OCI-LY1 (cell line): ENCODE measurements at regions not wholly inside any gene's neighbourhood (a gene's known extent, or its start where the extent isn't known, plus 50 kb on each side); places are given as distances from the start of the nearest gene placed in this dataset.

ENCODE experiments used
- H2AFZ ChIP-seq: fragments of 200-600 bp; sonication (generic), shearing (Covaris generic); 2 replicates; pipeline ENCODE4 v1.6.0; 2014; ENCODE audit warnings: antibody characterized with exemption, mild to moderate bottlenecking, low read length
- H3F3A ChIP-seq: fragments of 200-600 bp; sonication (generic), shearing (Covaris generic); 2 replicates; pipeline ENCODE4 v1.6.0; 2014; ENCODE audit warnings: mild to moderate bottlenecking, antibody characterized with exemption, low read length, moderate library complexity; ENCODE audit not compliant: insufficient read depth
- H3K27ac ChIP-seq: fragments of 200-600 bp; sonication (generic); 2 replicates; pipeline ENCODE4 v1.5.1; 2014; ENCODE audit warnings: low read length, mixed run types, mild to moderate bottlenecking, low read depth; ENCODE audit not compliant: poor library complexity, severe bottlenecking
- H3K27me3 ChIP-seq: fragments of 200-600 bp; sonication (generic); 2 replicates; pipeline ENCODE4 v1.6.0; 2014; ENCODE audit warnings: antibody characterized with exemption, mild to moderate bottlenecking, low read length, moderate library complexity; ENCODE audit not compliant: insufficient read depth
- H3K36me3 ChIP-seq: fragments of 200-600 bp; sonication (generic); 2 replicates; pipeline ENCODE4 v1.6.1; 2014; ENCODE audit warnings: mild to moderate bottlenecking, antibody characterized with exemption, low read length, moderate library complexity, mixed read lengths; ENCODE audit not compliant: insufficient read depth
- H3K4me1 ChIP-seq: fragments of 200-600 bp; sonication (generic); 2 replicates; pipeline ENCODE4 v1.5.1; 2014; ENCODE audit warnings: mild to moderate bottlenecking, low read length, moderate library complexity; ENCODE audit not compliant: insufficient read depth, severe bottlenecking
- H3K4me2 ChIP-seq: fragments of 200-600 bp; sonication (generic), shearing (Covaris generic); 2 replicates; pipeline ENCODE4 v1.6.1; 2014; ENCODE audit warnings: low read length
- H3K4me3 ChIP-seq: fragments of 200-600 bp; sonication (generic); 2 replicates; pipeline ENCODE4 v1.5.1; 2014; ENCODE audit warnings: low read length, low read depth, mild to moderate bottlenecking, mixed read lengths; ENCODE audit not compliant: poor library complexity, severe bottlenecking
- H3K79me2 ChIP-seq: fragments of 200-600 bp; shearing (Covaris generic); 2 replicates; pipeline ENCODE4 v1.6.1; 2016; ENCODE audit warnings: mixed run types, low read length, mixed read lengths; ENCODE audit not compliant: insufficient read depth
- H3K9ac ChIP-seq: fragments of 200-600 bp; sonication (generic), shearing (Covaris generic); 2 replicates; pipeline ENCODE4 v1.6.1; 2014; ENCODE audit warnings: mild to moderate bottlenecking, low read length, mixed read lengths
- H3K9me2 ChIP-seq: fragments of 200-600 bp; sonication (generic), shearing (Covaris generic); 2 replicates; pipeline ENCODE4 v1.6.1; 2014; ENCODE audit warnings: low read depth, mild to moderate bottlenecking, low read length, mixed read lengths
- H3K9me3 ChIP-seq: fragments of 200-600 bp; shearing (Covaris generic); 2 replicates; pipeline ENCODE4 v1.6.1; 2014; ENCODE audit warnings: low read length, mixed read lengths
- H4K20me1 ChIP-seq: fragments of 200-600 bp; sonication (generic), shearing (Covaris generic); 2 replicates; pipeline ENCODE4 v1.6.0; 2016; ENCODE audit warnings: mild to moderate bottlenecking, low read length; ENCODE audit not compliant: insufficient read depth
- CTCF ChIP-seq: fragments of 200-600 bp; sonication (generic), shearing (Covaris generic); IDR thresholded peaks from 2 replicates; pipeline ENCODE4 v1.5.1; 2017; ENCODE audit warnings: mild to moderate bottlenecking, antibody characterized with exemption, low read length, moderate library complexity, mixed read lengths
- EZH2 ChIP-seq: fragments of 200-600 bp; sonication (generic), shearing (Covaris generic); IDR thresholded peaks from 2 replicates; pipeline ENCODE4 v1.8.0; 2017; ENCODE audit warnings: borderline replicate concordance, mixed run types, mild to moderate bottlenecking, antibody characterized with exemption, low read length, moderate library complexity, mixed read lengths

- Histone ChIP-seq H3K4me3 (no peak overlapping the region), H2AFZ (peak overlapping the region; percentile 60; the same call in 1 of the 2 replicates), H3K27ac (no peak overlapping the region), H3K27me3 (no peaks in the 10 kb centered on the region), H3K9me2 (no peaks in the 10 kb centered on the region), H3K9me3 (no peaks in the 10 kb centered on the region), H3K36me3 (no peaks in the 10 kb centered on the region), H4K20me1 (no peaks in the 10 kb centered on the region), H3K4me2 (peak overlapping the region; percentile 39; the same call in 1 of the 2 replicates), H3K4me1 (peaks cover 21% of the 10 kb centered on the region), H3F3A (no peaks in the 10 kb centered on the region), H3K79me2 (no peaks in the 10 kb centered on the region), H3K9ac (no peak overlapping the region)
- no peak for TF ChIP-seq CTCF
Observed at GRCh38 chr4:130335417-130336194, 1239.7 kb downstream of the C4orf33 start.

- no peaks in the 10 kb centered on the region for H4K20me1 ChIP-seq
- no peaks in the 10 kb centered on the region for H3K79me2 ChIP-seq
- no peaks in the 10 kb centered on the region for H3K27me3 ChIP-seq
- H3K27ac ChIP-seq, result no peak overlapping the region
- H3K4me1 ChIP-seq, result peaks cover 21% of the 10 kb centered on the region
- peak overlapping the region; percentile 28; the same call in 1 of the 2 replicates for H3K4me2 ChIP-seq
- no peaks in the 10 kb centered on the region for H3K36me3 ChIP-seq
- H3K4me3 ChIP-seq, result no peak overlapping the region
- TF ChIP-seq EZH2 (no peak), CTCF (peak; percentile 78)
- H3K9me3 ChIP-seq, result no peaks in the 10 kb centered on the region
- H2AFZ ChIP-seq, result no peak overlapping the region
- no peaks in the 10 kb centered on the region for H3K9me2 ChIP-seq
- H3F3A ChIP-seq, result no peaks in the 10 kb centered on the region
- no peak overlapping the region for H3K9ac ChIP-seq
Observed at GRCh38 chr4:130336585-130337217, 1240.7 kb downstream of the C4orf33 start.

- Histone ChIP-seq H3K4me3 (no peak overlapping the region), H3K4me2 (no peak overlapping the region), H4K20me1 (no peaks in the 10 kb centered on the region), H3K36me3 (no peaks in the 10 kb centered on the region), H3K27me3 (no peaks in the 10 kb centered on the region), H2AFZ (no peak overlapping the region), H3K4me1 (peaks cover 33% of the 10 kb centered on the region), H3F3A (no peaks in the 10 kb centered on the region), H3K27ac (no peak overlapping the region), H3K9ac (no peak overlapping the region), H3K9me3 (no peaks in the 10 kb centered on the region), H3K9me2 (no peaks in the 10 kb centered on the region), H3K79me2 (no peaks in the 10 kb centered on the region)
- TF ChIP-seq EZH2 (no peak), CTCF (no peak)
Observed at GRCh38 chr4:130338851-130339250, 1242.9 kb downstream of the C4orf33 start.
